Stimulated activated CD8-positive, alpha-beta memory T cell treated with anti-CD3 and anti-CD28 coated beads, Interleukin-4, amount 100 ng/mL, for 4 hours (primary cell): ENCODE measurements at regions not wholly inside any gene's neighbourhood (a gene's known extent, or its start where the extent isn't known, plus 50 kb on each side); places are given as distances from the start of the nearest gene placed in this dataset.
"Not testable (repeated sequence)": the region's sequence is repeated elsewhere in the genome, so short reads cannot be mapped to it uniquely, and the experiment has no call there.

Experiments
- DNase-seq, 2 donors: peaks; one replicate each; pipeline ENCODE4 v3.0.0-alpha.2; 2020; ENCODE audit warnings: low read depth in 2 of 2, low spot score in 1 of 2

GRCh38 chr17:30689266-30690000, 135.1 kb downstream of the CRLF3 start:
- not testable (repeated sequence) for DNase-seq

GRCh38 chr17:30686538-30687479, 137.7 kb downstream of the CRLF3 start:
- DNase-seq, result not testable (repeated sequence)

GRCh38 chr17:30682280-30682679, 142.2 kb downstream of the CRLF3 start:
- not testable (repeated sequence) for DNase-seq

GRCh38 chr17:30680681-30681080, 143.8 kb downstream of the CRLF3 start:
- not testable (repeated sequence) for DNase-seq

- no peak for DNase-seq
Observed at GRCh38 chr17:30677550-30678249, 146.8 kb downstream of the CRLF3 start.

GRCh38 chr17:30675777-30676492, 148.6 kb downstream of the CRLF3 start:
- not testable (repeated sequence) for DNase-seq

GRCh38 chr17:30669217-30669649, 155.3 kb downstream of the CRLF3 start:
- not testable (repeated sequence) for DNase-seq

- DNase-seq, result not testable (repeated sequence)
Observed at GRCh38 chr17:30668360-30669181, 155.9 kb downstream of the CRLF3 start.

GRCh38 chr17:30667657-30668359, 156.7 kb downstream of the CRLF3 start:
- not testable (repeated sequence) for DNase-seq

- not testable (repeated sequence) for DNase-seq
Observed at GRCh38 chr17:30666838-30667656, 157.4 kb downstream of the CRLF3 start.

GRCh38 chr17:30663727-30664455, 160.6 kb downstream of the CRLF3 start:
- DNase-seq, result not testable (repeated sequence)

GRCh38 chr17:30657148-30657547, 167.3 kb downstream of the CRLF3 start:
- DNase-seq, result not testable (repeated sequence)

- not testable (repeated sequence) for DNase-seq
Observed at GRCh38 chr17:30653038-30653437, 171.5 kb downstream of the CRLF3 start.

GRCh38 chr17:30650149-30650548, 172.9 kb downstream of the GOSR1 start:
- not testable (repeated sequence) for DNase-seq

- not testable (repeated sequence) for DNase-seq
Observed at GRCh38 chr17:30648015-30648620, 170.9 kb downstream of the GOSR1 start.

- DNase-seq, result not testable (repeated sequence)
Observed at GRCh38 chr17:30645875-30646274, 168.7 kb downstream of the GOSR1 start.

GRCh38 chr17:30644713-30645112, 167.5 kb downstream of the GOSR1 start:
- not testable (repeated sequence) for DNase-seq
